CD4-positive, alpha-beta T cell treated with Interleukin-1 beta for 1 hour (primary cell): ENCODE measurements at regions not wholly inside any gene's neighbourhood (a gene's known extent, or its start where the extent isn't known, plus 50 kb on each side); places are given as distances from the start of the nearest gene placed in this dataset.

Source experiments
- DNase-seq, 2 donors: peaks; one replicate each; pipeline ENCODE4 v3.0.0-alpha.2; 2020 to 2022

DNA sequence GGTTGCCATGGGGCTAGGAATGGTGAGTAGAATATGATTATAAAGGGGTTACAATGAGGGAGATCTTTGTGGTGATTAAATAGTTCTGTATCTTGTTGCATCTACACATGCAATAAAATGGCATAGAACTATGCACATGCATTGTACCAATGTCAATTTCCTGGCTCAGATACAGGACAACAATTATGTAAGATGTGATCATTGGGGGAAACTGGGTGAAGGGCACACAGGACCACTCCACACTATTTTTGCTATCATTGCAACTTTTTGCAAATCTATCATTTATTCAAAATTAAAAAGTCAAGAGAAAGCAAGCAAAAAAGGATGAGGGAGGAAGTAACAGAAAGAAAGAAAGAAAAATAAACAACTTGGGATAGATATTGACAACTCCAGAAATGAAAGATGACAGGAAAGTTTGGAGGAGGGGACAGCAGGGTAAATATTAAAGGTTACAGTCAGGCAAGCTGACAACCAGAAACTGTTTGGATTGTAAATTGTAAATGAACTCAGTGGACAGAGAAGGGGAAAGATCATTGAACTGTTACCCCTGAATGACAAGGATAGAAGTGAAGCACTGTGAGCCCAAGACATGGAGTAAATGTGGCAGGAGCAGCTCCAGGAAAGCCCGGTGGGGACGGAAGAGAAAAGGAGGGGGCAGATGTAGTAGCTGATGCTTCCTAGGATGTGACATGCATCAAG, 499.6 kb upstream of the JARID2 start:
- no peak for DNase-seq

DNA sequence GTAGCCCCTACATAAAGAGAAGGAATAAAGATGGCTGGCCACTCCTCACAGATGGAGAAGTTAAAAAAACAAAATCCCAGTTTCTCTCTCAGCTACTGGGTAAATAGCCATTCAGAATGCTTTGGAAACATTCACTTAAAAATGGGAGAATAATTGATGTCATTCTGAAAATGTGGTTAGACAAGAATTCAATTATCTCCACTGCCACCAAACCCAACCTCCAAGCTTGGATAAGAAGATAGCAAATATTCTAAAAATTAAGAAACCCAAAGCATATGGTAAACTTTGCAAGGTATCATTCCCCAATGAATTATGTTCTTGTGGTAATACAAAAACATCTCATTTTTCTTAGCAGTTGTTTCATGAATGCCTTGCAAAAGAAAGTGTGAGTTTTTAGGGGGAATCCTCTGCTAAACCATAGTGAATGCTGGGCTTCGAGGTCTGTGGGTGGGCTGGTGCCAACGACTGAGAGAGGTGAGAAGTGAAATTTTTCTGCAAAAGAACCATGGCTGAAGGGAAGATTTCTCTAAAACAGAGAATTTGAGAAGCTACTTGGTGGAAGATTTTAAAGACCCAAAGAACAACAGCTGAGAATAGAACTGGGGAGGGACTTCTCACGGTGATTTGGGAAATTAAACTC, 497.9 kb upstream of the JARID2 start:
- no peak for DNase-seq

DNA sequence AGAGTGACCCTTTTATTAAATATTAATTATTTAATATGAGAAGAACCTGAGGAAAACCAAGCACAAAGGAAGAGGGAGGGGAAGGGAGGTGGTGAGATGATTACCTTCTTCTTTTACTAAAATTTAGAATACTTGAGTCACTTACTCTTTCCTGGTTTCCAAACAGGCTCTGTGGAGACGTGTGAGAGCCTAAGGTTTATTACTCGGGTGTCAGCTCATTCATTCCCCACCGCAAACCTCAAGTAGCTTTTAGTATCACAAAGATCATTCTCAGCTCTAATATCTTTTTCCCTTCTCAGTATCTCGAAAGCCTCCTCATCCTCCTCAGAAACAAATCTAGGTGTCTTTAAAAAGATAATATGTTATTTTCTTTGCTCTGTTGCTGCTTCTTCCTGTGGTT, 497.2 kb upstream of the JARID2 start:
- no peak for DNase-seq

DNA sequence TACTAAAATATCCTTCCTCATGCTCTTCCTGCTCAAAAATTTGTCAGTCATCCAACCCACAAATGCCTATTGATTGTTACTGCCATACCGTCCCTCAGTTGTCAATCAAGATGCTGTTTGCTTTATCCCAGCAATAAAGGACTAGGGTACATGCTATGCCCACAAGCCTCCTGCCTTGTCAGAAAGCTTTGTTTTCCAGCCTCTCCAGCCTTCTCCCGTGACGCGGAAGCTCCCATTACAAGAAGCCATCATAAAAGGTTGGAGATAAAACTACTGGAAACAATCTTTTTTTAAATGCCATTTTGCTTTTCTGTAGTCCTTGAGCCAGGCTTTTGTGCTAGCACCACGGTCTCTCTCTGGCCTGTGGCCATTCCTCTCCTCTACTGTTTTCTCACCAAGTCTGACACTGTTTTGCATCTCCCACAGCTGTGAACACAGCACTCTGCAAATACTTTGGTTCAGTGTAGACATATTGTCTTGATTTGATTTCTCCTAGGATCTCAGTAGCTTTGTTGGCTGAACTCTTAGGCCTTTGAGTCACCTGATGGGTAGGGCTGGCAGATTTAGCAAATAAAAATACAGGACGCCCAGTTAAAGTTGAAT, 495.7 kb upstream of the JARID2 start:
- DNase-seq: no peak

DNA sequence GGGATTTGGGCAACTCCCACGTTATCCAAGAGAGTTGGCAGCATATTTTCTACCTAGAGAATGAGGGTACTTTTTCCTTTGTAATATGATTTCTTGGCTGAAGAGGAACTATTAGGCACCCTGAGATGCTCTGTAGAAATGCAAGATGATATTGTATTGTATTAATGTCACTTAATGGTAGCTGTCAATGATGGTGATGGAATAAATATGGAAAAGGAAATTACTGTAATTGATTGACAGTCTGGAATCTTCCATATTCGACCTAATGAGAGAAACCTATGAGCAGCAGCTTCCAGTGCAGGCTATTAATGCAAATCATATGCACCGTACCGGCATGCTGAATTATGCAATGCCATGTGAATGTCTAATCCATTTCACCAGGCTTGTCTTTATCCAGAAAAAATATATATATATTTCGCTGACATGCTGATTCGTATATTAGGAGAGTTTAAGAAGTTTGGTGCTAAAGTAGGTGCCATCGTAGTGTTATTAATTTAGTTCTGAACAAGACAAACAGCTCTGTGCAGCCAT, 494.2 kb upstream of the JARID2 start:
- no peak for DNase-seq

DNA sequence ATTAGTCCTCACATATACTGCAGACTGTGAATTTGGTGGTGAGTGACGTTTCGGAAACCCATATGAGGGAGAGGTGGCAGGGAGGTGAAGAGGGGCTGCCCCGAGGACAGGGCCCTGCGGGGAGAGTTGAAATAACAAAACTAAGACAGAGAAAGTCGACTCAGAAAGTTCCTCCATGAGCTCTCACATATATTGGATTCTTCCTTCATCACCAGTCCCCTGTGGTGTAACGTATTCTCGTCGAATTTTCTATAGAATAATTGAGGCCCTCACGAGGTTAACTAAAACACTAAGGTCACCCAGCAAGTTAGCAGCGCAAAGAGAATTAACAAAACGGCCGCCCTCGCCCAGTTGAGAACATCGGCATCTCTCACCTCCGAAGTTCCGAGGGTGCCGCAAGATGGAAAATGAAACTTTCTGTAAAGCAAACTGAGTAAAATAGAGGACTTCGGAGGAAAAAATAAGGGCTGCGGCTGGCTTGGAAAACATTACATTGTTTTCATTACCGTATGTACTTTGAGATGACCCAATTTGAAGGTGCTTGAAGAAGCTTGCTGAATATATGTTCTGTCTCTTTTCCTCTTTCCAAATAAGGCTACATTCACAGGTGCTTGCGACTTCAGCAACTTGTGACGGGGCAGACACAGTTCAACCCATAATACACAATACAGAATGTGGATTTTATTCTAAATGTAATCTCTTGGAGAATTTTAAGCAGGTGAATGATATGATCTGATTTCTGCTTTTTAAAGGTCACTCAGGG, 490.9 kb upstream of the JARID2 start:
- DNase-seq: peak; percentile 37 to 51

DNA sequence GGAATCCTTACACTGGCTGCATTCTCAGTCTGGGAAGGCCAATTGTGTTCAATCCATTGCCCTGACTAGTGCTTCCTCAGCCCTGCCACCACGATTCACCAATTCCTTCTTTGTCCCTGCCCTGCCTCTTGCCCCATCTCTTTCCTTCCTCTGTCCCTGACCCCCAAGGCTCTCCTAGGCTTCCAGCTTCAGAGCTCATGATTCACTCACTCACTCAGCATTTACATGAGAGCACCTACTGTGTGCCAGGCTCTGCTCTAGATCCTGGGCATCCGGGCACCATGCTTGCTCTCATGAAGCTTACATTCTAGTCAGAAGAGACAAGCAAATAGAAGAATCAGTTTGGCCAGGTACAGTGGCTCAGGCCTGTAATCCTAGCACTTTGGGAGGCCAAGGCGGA, 489.5 kb upstream of the JARID2 start:
- no peak for DNase-seq

DNA sequence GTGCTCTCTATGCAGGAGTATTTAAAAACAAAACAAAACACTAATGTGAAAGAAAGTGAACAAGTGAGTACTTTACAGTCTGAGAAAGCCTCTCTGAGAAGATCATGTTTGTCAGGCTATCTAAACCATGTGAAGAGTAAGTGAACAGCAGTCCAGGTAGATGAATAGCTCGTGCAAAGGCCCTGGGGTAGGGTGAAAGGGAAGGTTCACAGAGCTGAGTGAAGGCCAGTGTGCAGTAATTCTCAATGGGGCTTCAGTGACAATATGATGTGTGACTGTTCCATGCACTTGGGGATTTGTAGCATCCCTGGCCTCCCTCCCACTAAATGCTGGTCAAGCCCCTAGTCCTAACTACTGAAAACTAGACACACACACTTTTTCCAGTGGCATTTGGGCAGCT, 488.9 kb upstream of the JARID2 start:
- no peak for DNase-seq

DNA sequence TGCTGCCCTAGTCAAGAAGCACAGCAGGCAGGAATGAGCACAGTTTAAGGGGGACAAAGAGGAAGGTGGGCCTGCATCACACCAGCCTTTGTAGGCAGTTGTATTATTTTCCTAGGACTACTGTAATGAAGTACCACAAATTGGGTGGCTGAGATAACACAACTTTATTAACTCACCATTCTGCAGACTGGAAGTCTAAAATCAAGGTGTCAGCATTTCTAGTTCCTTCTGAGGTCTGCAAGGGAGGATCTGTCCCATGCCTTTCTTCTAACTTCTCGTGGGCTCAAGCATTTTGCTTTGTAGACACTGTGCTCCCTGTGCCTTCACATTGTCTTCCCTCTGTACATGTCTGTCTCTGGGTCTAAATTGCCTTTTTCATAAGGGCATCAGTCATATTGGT, 488.5 kb upstream of the JARID2 start:
- no peak for DNase-seq

DNA sequence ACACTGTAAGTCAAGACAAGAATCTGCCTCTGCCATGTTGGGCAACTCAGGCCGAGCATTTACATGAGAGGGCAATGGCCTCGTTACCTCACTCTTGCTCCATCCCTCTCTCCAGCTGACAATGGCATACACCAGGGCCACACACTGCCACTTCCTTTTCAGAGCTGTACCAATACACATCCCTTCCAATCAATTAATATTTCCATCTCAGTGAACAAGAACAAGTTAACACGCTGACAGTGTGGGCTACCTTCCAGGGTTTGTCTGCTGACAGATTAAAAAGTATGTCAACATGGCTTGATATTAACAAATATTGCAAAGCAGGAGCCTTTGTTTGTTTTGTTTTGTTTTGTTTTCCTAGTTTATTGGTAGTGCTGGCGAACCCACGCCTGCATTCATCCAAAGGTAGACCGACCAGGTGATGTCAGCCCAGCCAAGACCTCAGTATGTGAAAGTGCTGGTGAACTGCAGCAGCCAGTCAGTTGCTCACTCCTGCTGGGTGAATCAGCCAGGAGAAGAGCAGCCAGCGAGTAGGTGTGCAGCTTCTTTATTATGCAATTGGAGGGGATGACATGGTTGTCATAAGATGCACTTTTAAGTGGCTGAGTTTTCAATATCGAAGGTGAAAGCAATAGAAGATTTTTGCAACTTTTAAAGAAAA, 487.3 kb upstream of the JARID2 start:
- DNase-seq: peak in 1 of 2 donors; percentile 23

DNA sequence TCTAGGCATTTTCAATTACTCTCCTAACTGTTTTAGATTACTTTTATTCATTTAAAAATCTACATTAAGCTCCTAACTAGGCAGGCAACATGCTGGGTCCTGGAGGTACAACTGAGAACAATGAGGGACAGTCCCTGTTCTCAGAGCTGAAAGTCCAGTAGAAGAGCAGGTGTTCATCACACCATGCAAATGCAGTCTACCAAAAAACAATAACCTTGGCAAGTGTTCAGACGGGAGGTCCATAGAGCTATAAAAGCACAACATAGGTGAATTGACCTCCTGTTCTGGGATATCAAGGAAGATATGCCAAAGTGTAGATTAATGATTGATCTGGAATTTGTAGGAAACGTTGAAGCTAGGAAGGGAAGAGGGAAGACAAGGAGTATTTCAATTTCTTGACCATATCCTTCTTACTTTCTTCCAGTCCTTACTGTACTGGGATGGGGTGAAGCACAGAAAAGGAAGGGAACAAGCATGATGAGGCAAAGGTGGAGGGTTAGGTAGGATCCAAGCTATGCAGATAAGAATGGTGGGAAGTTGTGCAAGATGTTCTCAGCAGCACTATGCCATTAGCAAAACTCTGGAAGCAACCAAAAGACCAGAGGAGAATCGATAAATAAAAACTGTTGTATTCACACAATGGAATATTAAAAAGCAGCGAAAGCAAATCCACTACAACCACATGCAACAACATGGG, 485.7 kb upstream of the JARID2 start:
- DNase-seq: no peak

DNA sequence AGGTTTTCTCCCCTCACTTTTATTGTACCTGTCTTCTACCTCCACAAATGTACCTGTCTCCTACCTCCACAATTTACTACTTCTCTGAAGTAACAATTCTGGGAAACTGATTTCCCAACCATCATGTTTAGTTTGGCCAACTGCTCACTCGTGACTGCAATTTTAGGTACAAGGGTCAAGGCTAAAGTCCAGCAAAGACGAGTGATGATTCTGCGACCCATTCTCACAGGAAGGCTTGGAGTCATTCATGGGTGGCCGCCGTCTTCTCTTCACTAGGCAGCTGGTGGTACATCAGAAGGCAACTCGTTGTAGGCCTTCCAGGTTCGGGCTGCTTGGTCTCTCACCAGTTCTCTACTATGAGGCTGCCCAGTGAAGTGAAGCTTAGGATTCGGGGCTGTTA, 483.8 kb upstream of the JARID2 start:
- DNase-seq: no peak

DNA sequence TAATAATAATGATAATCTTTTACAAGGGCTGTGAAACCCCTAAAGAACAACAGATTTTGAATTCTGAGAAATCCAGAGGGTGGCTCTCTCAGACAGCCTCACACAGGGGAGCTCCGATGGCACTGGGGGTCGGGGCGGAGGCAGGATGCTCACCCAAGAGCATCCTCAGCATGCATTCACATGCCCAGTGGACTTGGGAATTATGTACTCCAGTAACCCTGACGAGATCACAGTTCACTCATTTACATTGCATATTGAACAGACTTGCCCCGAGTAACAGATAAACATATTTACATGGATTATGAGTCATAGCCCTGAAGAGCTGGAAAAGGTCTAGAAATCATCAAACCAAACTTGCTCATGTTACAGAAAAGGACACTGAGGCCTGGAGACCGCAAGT, 482.7 kb upstream of the JARID2 start:
- no peak for DNase-seq

DNA sequence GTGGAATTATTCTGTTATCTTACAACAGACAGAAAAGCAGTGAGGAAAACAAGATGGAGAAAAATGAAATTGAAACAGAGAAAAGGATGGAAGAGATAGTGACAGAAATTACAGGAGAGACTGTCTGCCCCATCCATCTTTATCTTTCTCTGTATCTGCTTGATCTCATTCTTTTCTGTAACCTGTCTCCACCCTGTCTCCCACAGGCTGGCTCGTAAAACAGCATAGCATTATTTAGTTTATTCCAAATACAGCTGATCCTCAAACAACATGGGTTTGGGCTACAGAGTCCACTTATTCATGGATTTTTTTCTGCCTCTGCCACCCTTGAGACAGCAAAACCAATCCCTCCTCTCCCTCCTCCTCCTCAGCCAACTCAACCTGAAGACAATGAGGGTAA, 482.3 kb upstream of the JARID2 start:
- no peak for DNase-seq

DNA sequence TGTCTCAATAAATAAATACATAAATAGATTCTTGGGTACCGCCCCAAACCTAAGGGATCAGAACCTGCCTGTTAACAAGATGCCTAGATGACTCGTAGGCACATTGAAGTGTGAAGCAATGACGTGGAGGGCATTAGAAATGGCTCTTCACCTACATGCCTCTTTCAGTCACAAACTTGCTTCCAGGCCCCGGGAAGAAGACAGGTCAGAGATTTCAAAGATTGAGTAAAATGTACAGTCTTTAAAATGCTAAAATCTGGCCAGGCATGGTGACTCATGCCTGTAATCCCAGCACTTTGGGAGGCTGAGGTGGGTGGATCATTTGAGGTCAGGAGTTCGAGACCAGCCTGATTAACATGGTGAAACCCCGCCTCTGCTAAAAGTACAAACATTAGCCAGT, 480.8 kb upstream of the JARID2 start:
- DNase-seq: no peak

DNA sequence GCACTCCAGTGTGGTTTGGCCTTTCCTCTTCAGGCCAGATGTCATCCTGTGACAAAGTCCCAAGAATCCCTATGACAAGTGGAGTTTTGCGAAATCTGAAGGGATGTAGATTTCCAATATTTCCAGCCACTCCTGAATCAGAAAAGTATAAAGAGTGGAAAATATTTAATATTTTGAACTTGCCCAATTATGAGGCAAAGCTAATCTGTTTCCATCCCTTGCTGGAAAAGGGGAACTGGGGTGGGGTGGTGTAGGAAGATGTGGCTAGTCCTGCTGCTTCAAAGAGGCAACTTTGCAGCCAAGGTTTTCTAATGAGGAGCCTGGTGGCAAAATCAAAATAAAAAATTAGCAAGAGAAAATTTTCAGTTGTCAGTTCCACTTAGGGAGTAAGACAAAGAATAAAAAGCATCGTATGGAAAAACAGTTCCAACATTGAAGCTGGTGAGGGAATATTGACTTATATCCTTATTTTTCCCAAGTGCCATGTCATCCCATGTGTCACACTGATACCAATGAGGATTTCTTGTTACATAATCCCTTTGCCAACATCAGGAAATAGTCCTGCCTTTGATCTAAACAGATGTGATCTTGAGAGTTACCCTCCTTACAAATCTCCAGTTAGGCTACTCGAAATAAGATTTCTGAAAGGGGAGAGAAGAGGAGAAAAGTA, 480.0 kb upstream of the JARID2 start:
- no peak for DNase-seq

DNA sequence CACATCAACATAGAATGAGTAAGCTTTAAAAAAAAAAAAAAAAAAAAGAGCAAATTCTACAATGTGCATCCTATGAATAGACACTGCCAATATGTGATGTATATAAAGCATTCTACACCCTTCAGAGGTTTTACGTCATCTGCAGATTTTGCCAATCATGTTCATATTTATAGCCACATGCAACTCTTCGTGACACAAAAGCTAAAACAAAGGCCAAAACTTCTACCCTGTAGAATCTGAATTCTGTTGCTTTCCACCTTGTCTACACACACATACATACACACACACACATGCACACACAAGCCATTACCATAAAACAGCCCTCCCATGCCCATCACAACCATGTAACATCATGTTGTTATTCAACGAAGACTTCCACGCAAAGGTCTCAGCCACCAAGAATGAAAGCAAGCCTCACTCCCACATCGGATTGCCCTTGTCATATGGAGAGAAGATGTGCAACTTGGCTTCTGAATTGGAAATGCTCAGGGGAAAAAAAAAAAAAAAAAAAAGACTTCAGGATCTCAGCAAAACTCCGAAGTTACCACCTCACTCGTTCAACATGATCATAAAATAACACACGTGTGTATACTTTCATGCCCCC, 479.4 kb upstream of the JARID2 start:
- no peak for DNase-seq

DNA sequence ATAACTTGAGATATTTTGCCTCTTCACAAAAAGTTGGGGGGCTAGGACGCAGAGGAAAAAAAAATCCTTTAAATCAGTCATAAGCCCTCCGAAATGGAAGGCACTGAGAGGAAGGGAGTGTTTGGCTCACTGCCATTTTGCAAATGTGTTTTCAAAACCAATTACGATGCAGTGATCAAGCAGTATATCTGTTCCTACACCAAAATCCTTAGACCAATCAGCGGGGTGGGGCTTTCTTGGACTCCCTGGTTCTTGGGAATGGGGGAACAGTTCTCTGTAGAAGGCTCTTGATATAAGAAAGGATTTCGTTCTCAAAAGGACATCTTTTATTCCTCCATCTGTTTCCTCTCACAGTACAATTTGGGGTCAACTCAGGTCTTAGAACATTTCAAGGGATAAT, 478.6 kb upstream of the JARID2 start:
- no peak for DNase-seq

DNA sequence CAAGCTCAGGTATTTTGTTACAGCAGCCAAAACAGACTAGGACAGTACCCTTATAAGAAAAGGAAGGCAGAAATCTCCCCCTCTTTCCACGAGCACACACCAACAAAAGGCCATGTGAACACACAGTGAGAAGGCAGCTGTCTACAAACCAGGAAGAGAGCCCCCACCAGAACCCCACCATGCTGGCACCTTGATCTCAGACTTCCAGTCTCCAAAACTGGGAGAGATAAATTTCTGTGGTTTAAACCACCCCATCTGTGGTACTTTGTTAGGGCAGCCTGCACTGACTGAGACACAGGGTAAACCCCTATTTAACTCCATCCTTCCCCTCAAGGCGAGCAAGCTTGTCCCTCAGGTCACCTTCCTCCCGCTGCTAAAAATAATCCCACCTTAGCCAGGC, 475.8 kb upstream of the JARID2 start:
- DNase-seq: no peak

DNA sequence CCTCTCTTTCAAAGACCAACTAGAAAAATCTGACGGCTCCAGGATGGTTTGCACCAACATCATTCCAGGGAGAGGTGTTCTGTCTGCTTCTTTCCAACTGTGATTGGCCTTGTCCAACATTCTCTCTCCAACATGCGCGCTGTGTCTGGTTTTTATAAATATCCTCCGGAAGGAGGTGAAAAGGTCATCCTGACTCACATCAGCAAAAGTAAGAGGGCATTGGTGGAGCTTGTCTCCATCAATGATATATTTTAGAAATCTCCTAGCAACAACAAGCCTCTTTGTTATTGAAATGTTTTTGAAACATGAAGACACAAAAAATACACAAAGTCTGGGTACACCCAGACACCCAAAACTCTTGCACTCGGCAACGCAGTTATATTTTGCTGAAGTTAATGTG, 475.3 kb upstream of the JARID2 start:
- DNase-seq: no peak

DNA sequence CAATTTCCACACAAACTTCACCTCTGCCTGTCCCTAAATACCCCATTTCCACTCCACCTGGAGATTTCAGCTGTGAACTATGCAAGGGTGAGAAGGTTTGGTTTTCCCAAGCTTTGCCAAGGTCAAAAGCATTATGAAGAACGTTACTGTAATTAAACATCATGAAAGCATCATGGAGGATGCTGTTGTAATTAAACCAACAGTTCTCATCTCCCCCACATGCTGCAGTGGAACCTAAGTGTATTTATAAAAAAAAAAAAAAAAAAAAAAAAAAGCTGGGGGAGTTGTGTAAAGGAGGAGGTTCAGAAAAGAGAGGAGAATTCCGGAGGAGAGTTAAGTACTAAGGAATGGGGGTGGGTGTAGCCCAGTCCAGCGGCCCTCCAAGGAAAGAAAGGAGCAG, 474.9 kb upstream of the JARID2 start:
- no peak for DNase-seq
